PC-3 (cell line): ENCODE measurements at regions not wholly inside any gene's neighbourhood (a gene's known extent, or its start where the extent isn't known, plus 50 kb on each side); places are given as distances from the start of the nearest gene placed in this dataset.

ENCODE experiments used
- EZH2phosphoT487 ChIP-seq: fragments of 300-600 bp; sonication (generic); IDR thresholded peaks from 2 replicates; pipeline ENCODE4 v1.6.1; 2018; ENCODE audit warnings: mild to moderate bottlenecking, antibody characterized with exemption, low read length, borderline replicate concordance
- TF ChIP-seq, protein P1 (sequence below): fragments of 300-600 bp; sonication (generic); conservative IDR thresholded peaks from 2 replicates; pipeline ENCODE4 v1.5.1; 2017; ENCODE audit warnings: antibody characterized with exemption, low read depth, mild to moderate bottlenecking, low read length

GRCh38 chr2:78681386-78681785 lies 344.1 kb upstream of the REG3G start:
- TF ChIP-seq, protein P1, sequence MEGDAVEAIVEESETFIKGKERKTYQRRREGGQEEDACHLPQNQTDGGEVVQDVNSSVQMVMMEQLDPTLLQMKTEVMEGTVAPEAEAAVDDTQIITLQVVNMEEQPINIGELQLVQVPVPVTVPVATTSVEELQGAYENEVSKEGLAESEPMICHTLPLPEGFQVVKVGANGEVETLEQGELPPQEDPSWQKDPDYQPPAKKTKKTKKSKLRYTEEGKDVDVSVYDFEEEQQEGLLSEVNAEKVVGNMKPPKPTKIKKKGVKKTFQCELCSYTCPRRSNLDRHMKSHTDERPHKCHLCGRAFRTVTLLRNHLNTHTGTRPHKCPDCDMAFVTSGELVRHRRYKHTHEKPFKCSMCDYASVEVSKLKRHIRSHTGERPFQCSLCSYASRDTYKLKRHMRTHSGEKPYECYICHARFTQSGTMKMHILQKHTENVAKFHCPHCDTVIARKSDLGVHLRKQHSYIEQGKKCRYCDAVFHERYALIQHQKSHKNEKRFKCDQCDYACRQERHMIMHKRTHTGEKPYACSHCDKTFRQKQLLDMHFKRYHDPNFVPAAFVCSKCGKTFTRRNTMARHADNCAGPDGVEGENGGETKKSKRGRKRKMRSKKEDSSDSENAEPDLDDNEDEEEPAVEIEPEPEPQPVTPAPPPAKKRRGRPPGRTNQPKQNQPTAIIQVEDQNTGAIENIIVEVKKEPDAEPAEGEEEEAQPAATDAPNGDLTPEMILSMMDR, result no peak
- no peak for TF ChIP-seq EZH2phosphoT487
